Fibroblast of gingiva (primary cell): ENCODE measurements at regions not wholly inside any gene's neighbourhood (a gene's known extent, or its start where the extent isn't known, plus 50 kb on each side); places are given as distances from the start of the nearest gene placed in this dataset.
A peak's percentile ranks its signal among the peaks of the same experiment; 100 is the strongest.

Source experiments
- DNase-seq: peaks from one replicate; pipeline ENCODE4 v3.0.0-alpha.2; 2011; ENCODE audit warnings: low read depth

- no peak for DNase-seq
Observed at GRCh38 chr3:24596626-24597025, 102.0 kb upstream of the THRB start.

GRCh38 chr3:24598695-24599470 lies 104.2 kb upstream of the THRB start:
- no peak for DNase-seq

GRCh38 chr3:24601066-24601939 lies 106.7 kb upstream of the THRB start:
- no peak for DNase-seq

- no peak for DNase-seq
Observed at GRCh38 chr3:24604215-24604614, 109.6 kb upstream of the THRB start.

- no peak for DNase-seq
Observed at GRCh38 chr3:24605511-24606028, 110.9 kb upstream of the THRB start.

GRCh38 chr3:24607281-24607680 lies 112.6 kb upstream of the THRB start:
- no peak for DNase-seq

- no peak for DNase-seq
Observed at GRCh38 chr3:24608701-24609390, 114.2 kb upstream of the THRB start.

- no peak for DNase-seq
Observed at GRCh38 chr3:24614359-24614758, 119.7 kb upstream of the THRB start.

GRCh38 chr3:24615177-24615576 lies 120.5 kb upstream of the THRB start:
- no peak for DNase-seq

GRCh38 chr3:24616110-24616829 lies 121.6 kb upstream of the THRB start:
- no peak for DNase-seq

GRCh38 chr3:24622138-24622537 lies 127.5 kb upstream of the THRB start:
- no peak for DNase-seq

GRCh38 chr3:24622696-24623225 lies 128.1 kb upstream of the THRB start:
- DNase-seq: no peak

- no peak for DNase-seq
Observed at GRCh38 chr3:24623657-24624056, 129.0 kb upstream of the THRB start.

GRCh38 chr3:24624938-24625681 lies 130.5 kb upstream of the THRB start:
- no peak for DNase-seq

- no peak for DNase-seq
Observed at GRCh38 chr3:24628523-24629258, 134.0 kb upstream of the THRB start.

GRCh38 chr3:24631481-24631880 lies 136.8 kb upstream of the THRB start:
- DNase-seq: no peak

GRCh38 chr3:24639061-24639460 lies 144.4 kb upstream of the THRB start:
- DNase-seq: no peak

- DNase-seq: no peak
Observed at GRCh38 chr3:24639481-24640329, 145.1 kb upstream of the THRB start.

- DNase-seq: peak; percentile 76
Observed at GRCh38 chr3:24640330-24640877, 145.8 kb upstream of the THRB start.
